H7 (cell line): ENCODE measurements at regions not wholly inside any gene's neighbourhood (a gene's known extent, or its start where the extent isn't known, plus 50 kb on each side); places are given as distances from the start of the nearest gene placed in this dataset.
A peak's percentile ranks its signal among the peaks of the same experiment; 100 is the strongest.

Experiments used
- DNase-seq: peaks from one replicate; pipeline ENCODE4 v3.0.0; 2012
- H3K27me3 ChIP-seq: 2 replicates; pipeline ENCODE4 v1.6.0; 2011; ENCODE audit warnings: mild to moderate bottlenecking, low read length; ENCODE audit not compliant: control insufficient read depth, insufficient read depth
- H3K36me3 ChIP-seq: replicated peaks from 2 replicates; pipeline ENCODE4 v1.5.1; 2011; ENCODE audit warnings: low read length; ENCODE audit not compliant: control insufficient read depth, insufficient read depth
- H3K4me3 ChIP-seq: 2 replicates; pipeline ENCODE4 v1.5.1; 2011; ENCODE audit warnings: low read depth, mild to moderate bottlenecking, control low read depth, low read length, moderate library complexity; ENCODE audit not compliant: insufficient read depth

- no peaks in the 10 kb centered on the region for H3K27me3 ChIP-seq
- H3K36me3 ChIP-seq = no peaks in the 10 kb centered on the region
- no peak overlapping the region for H3K4me3 ChIP-seq
- no peak for DNase-seq
These were observed 142.1 kb downstream of the MED10 start for GRCh38 chr5:6236170-6236793.

- Histone ChIP-seq H3K4me3 (no peak overlapping the region), H3K36me3 (no peaks in the 10 kb centered on the region)
These were observed 142.6 kb downstream of the MED10 start for GRCh38 chr5:6235726-6236125.

GRCh38 chr5:6228257-6229250 lies 149.8 kb downstream of the MED10 start:
- DNase-seq = no peak
- Histone ChIP-seq H3K27me3 (no peaks in the 10 kb centered on the region), H3K4me3 (no peak overlapping the region), H3K36me3 (no peaks in the 10 kb centered on the region)

More at GRCh38 chr5:6235726-6236125, 142.6 kb downstream of the MED10 start:
- no peaks in the 10 kb centered on the region for H3K27me3 ChIP-seq
- DNase-seq = no peak

GRCh38 chr5:6225121-6225607 lies 153.2 kb downstream of the MED10 start:
- DNase-seq = no peak
- no peaks in the 10 kb centered on the region for H3K27me3 ChIP-seq
- H3K36me3 ChIP-seq = no peaks in the 10 kb centered on the region
- no peak overlapping the region for H3K4me3 ChIP-seq

GRCh38 chr5:6224406-6224805 lies 153.9 kb downstream of the MED10 start:
- Histone ChIP-seq H3K36me3 (no peaks in the 10 kb centered on the region), H3K4me3 (no peak overlapping the region), H3K27me3 (no peaks in the 10 kb centered on the region)
- DNase-seq = no peak

- Histone ChIP-seq H3K4me3 (no peak overlapping the region), H3K36me3 (no peaks in the 10 kb centered on the region), H3K27me3 (no peaks in the 10 kb centered on the region)
- DNase-seq = no peak
These were observed 155.4 kb downstream of the MED10 start for GRCh38 chr5:6222899-6223298.

- no peak for DNase-seq
- Histone ChIP-seq H3K36me3 (no peaks in the 10 kb centered on the region), H3K27me3 (no peaks in the 10 kb centered on the region), H3K4me3 (no peak overlapping the region)
These were observed 156.2 kb downstream of the MED10 start for GRCh38 chr5:6222121-6222520.

GRCh38 chr5:6221141-6221626 lies 157.2 kb downstream of the MED10 start:
- no peak overlapping the region for H3K4me3 ChIP-seq
- H3K36me3 ChIP-seq = no peaks in the 10 kb centered on the region
- no peaks in the 10 kb centered on the region for H3K27me3 ChIP-seq
- DNase-seq = no peak

- H3K36me3 ChIP-seq = no peaks in the 10 kb centered on the region
- peak; percentile 20 for DNase-seq
- H3K27me3 ChIP-seq = no peaks in the 10 kb centered on the region
- H3K4me3 ChIP-seq = no peak overlapping the region
These were observed 157.8 kb downstream of the MED10 start for GRCh38 chr5:6220346-6221088.

- Histone ChIP-seq H3K4me3 (no peak overlapping the region), H3K36me3 (no peaks in the 10 kb centered on the region), H3K27me3 (no peaks in the 10 kb centered on the region)
- no peak for DNase-seq
These were observed 159.8 kb downstream of the MED10 start for GRCh38 chr5:6218517-6218916.

GRCh38 chr5:6218116-6218515 lies 160.2 kb downstream of the MED10 start:
- no peak for DNase-seq
- Histone ChIP-seq H3K27me3 (no peaks in the 10 kb centered on the region), H3K4me3 (no peak overlapping the region), H3K36me3 (no peaks in the 10 kb centered on the region)

- Histone ChIP-seq H3K27me3 (no peaks in the 10 kb centered on the region), H3K4me3 (no peak overlapping the region), H3K36me3 (no peaks in the 10 kb centered on the region)
- DNase-seq = peak; percentile 41
These were observed 161.8 kb downstream of the MED10 start for GRCh38 chr5:6216471-6217075.

GRCh38 chr5:6215891-6216290 lies 162.5 kb downstream of the MED10 start:
- H3K36me3 ChIP-seq = no peaks in the 10 kb centered on the region
- H3K27me3 ChIP-seq = no peaks in the 10 kb centered on the region
- DNase-seq = no peak
- H3K4me3 ChIP-seq = no peak overlapping the region

GRCh38 chr5:6212244-6212643 lies 166.1 kb downstream of the MED10 start:
- no peaks in the 10 kb centered on the region for H3K36me3 ChIP-seq
- H3K27me3 ChIP-seq = no peaks in the 10 kb centered on the region
- no peak overlapping the region for H3K4me3 ChIP-seq
- DNase-seq = no peak
